HL-60 (cell line): ENCODE measurements at regions not wholly inside any gene's neighbourhood (a gene's known extent, or its start where the extent isn't known, plus 50 kb on each side); places are given as distances from the start of the nearest gene placed in this dataset.

Experiments used
- CTCF ChIP-seq: IDR thresholded peaks from one replicate; pipeline ENCODE4 v1.5.1; 2011; ENCODE audit warnings: low read length, control low read depth, inconsistent platforms; ENCODE audit not compliant: insufficient read depth
- GABPA ChIP-seq: IDR thresholded peaks from 2 replicates; pipeline ENCODE4 v1.6.1; 2012; ENCODE audit warnings: low read depth
- POLR2AphosphoS5 ChIP-seq: IDR thresholded peaks from 2 replicates; pipeline ENCODE4 v1.6.1; 2012; ENCODE audit warnings: low read depth
- REST ChIP-seq: IDR thresholded peaks from 2 replicates; pipeline ENCODE4 v1.6.1; 2012; ENCODE audit warnings: low read depth; ENCODE audit not compliant: insufficient replicate concordance
- SPI1 ChIP-seq: IDR thresholded peaks from 2 replicates; pipeline ENCODE4 v1.6.1; 2012; ENCODE audit warnings: low read depth, mild to moderate bottlenecking, borderline replicate concordance

- TF ChIP-seq CTCF = no peak
- TF ChIP-seq GABPA = no peak
- no peak for TF ChIP-seq POLR2AphosphoS5
- TF ChIP-seq REST = no peak
- TF ChIP-seq SPI1 = no peak
Observed at GRCh38 chr4:60034361-60034760, 1165.8 kb upstream of the ADGRL3 start.
